NCI-H774 (cell line): ENCODE measurements at regions not wholly inside any gene's neighbourhood (a gene's known extent, or its start where the extent isn't known, plus 50 kb on each side); places are given as distances from the start of the nearest gene placed in this dataset.

Experiments used
- DNase-seq: peaks from one replicate; lab custom pipeline; 2025; lab: John Stamatoyannopoulos, UW

DNA sequence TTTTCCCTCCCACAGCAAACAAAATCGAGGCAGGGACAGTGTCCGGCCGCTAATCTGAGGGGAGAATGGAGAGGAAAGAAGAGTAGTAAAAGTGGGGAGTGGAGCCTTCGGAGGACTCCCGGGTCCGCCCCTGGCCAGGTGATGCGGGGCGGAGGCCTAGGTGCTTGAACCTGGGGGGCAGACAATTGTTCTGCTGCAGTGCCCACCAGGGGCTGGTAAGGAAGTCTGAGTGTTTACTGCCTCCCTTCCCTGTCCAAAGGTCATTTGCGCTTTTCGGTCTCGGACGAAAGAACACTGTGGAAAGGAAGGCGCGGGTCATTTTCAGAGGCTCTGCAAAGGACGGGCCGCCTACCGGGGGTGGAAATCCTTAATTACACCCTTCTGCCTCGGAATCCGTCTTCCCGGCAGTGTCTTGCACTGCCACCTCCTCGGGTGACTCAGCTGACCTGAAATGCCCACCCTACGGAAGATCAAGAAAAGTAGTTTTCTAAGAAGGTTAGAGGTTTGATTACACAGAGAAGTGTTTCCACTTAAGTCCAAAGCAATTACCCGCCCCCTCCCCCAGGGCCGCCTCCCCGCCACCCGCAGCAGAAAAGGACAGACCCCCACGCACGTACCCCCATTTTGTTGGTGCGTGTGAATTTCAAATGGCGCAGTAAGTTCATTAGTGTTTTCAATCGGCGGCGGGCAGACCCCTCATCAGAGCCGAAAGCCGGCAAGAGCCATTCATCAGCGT, 99.9 kb upstream of the TENM3 start:
- DNase-seq = no peak

DNA sequence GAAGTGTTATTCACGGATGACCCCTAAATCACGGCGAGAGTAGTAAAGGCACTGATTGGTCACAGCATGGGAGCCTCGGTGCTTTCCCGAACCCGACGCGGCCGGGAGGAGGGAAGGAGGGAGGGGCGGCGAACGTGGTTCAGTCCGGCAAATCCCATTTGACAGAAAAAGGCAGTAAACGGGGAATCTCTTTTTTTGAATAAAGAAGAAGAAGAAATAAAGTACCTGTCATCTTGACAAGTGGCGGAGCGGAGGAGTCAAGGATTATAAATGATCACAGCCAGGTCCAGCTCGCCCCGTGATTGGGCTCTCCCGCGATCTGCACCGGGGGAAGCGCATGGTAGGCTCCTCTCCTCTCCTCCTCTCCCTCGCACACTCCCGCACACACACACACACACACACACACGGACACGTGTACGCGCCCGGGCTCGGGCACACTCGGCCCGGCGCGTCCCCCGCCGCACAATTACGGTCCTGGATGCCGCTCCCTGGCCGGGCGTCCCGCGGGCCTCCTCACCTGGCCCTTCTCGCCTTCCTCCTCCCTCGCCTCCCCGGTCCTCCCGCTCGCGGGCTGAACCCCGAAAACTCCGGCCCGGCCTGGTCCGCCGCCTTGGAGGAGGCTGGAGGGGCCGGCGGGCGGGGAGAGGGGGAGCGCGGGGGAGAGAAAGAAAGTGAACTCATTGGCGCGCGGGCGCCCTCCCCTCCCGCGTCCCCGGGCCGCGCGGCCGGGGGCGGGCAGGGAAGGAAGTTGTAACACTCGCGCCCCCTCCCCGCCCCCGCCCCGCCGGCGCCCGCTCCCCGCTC, 99.2 kb upstream of the TENM3 start:
- peak; percentile 29 for DNase-seq

DNA sequence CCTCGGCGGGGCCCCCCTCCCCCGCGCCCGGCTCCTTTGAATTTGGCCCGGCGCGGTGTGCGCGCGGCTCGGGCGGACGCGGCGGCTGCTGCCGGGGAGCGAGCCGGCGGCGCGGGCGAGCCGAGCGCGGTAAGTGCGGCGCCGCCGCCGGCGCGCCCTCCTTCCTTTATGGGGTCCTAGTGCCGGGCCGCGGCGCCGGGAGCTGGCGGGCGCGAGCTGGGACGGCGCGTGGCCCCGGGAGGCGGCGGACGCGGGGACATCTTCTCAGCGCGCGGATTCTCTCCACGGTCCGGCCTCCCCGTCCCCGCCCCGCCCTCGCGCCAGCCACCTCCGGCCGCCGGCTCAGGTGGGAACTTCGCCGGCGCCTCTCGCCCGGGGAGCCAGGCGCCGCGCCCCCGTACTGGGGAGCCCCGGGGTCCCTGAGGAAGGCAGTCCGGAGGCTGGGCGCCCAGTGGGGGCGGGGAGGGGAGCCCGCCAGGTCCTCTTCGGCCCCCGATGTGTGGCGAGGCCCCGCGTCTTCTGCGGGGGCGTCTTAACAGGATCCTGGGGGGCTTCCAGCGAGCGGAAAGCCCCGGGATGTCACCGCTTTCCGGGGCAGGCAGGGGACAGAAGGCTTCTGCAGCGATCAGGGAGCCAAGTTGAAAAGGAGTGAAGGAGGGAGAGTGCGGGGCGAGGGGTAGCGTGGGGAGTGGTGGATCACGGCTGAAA, 98.4 kb upstream of the TENM3 start:
- no peak for DNase-seq

DNA sequence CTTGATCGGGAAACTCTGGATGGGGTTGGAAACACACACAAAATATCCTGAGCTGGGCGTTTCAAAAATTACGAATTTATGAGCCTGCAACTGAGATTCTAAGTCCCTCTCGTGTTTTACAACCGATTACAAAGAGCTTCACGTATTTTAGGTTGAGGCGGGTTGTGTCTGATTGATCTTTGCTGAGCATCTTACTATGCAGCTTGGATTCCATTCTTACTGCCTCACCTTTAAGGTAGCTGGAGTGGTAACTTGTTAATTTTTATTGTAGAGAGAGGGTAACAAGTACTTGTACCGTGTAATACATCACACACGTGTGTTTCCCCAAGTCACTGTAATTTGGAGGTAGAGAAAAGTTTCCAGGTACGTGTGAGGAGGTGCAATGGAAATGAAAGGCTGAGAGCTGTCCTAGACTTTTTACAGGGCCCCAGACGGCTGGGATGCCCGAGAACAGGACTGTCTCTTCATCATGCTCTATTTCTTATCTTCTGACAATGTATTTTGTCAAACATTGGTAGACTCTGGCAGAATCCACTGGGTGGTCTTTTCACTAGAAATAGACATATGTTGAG, 97.8 kb upstream of the TENM3 start:
- DNase-seq = no peak

DNA sequence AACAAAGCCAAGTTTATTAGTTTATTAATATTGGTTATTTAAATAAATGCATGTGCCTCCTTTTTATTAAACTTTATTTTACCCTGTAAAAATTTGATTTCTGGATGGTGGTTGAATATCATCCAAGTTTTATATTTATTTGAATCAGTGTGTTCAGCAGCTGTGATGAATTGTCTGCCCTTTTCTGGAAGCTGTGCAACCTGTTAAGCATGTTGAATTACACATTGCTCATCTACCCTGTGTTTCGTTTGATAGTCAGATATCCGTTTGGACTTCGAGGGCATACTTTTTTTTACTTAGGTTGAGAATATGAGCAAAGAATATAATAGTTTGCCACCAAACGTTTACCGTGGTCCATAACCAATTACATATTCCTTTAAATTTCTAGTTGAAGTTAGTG, 95.8 kb upstream of the TENM3 start:
- DNase-seq = no peak

DNA sequence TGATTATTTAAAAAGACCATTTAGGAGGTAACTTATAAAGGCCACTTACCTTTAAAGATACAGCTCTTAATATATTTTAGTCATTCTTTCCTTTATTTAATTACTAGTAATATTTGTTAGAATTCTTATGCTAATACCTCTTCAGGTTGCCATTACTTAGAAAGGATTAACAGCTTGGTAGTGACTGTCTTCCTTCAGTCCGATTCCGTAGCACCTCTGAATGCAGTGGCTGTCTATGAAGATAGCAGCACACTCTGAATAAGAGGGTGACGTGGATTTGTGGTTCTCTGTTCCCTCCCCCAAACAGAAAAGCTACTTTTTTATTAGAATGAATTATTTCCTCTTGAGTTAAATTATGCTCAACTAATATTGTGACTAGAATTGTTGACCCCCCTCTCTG, 92.6 kb upstream of the TENM3 start:
- DNase-seq = no peak

DNA sequence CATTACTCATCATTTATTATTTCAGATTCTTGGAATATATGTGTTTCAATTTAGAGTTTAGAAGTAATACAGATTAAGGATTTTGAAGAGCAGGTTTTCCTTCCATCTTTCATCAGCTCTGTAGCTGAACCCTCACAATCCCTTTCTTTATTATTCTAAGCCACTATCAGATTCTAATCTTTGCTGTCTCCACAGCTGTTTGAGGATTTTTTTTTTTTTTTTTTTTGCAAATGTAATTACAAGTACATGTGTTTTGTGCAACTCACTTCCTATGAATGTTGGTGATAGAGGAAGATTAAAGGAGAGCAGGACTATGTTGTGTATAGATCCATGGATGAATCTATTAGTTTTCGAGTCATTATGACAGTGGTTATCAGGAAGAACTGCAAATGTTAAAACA, 87.4 kb upstream of the TENM3 start:
- no peak for DNase-seq

DNA sequence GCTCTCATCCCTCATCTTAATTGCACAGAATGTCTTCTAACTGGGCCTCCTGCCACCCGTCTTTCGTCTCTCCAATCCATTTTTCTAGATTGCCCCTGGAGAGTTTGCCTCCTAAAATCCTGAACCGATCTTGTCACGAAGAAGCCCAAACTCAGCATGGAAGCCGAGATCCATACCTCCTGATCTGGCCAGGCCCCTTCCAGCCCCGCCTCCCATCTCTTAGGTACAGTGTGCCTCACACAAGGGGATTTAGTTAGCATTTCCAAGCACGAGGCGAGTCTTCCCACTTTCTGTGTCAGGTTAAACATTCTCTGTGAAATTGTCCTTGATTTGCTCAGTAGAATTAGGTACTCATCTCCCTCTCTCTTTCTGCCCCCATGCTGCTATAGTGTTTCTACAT, 80.0 kb upstream of the TENM3 start:
- DNase-seq = no peak

DNA sequence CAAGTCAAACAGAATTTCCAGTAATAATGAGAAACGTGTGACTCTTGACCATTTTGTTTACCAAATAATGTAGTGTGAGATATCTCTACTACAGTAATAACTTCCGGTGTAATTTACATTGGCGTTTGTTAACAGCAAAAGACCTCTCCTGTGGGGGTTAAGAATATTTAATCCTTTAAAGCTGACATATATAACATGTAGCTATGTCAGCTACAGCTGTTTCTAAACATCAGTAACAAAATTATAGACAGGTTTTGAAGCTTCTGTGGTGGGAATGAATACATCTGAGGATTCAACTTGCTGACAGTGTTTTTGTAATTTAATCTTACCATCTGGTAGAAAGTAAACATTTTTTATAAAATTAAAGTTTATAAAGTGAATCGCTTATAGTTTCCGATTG, 73.6 kb upstream of the TENM3 start:
- no peak for DNase-seq

DNA sequence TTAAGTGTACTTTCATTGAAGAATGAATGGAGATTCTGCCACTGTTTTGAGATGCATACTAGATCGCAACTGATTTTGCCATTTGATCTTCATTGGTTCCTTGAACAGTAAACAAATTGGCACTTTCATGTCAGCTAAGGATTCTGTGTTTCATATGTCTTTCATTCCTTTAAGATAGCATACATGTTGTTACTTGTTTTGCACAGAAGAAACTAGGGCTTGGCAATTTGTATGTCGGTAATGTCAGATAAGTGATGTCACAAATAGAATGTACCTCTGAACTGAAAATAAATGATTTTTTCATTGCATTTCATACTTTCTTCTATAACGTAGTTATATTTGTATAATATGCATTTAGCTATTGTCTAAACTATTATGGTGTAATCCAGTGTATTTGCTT, 73.2 kb upstream of the TENM3 start:
- DNase-seq = no peak

DNA sequence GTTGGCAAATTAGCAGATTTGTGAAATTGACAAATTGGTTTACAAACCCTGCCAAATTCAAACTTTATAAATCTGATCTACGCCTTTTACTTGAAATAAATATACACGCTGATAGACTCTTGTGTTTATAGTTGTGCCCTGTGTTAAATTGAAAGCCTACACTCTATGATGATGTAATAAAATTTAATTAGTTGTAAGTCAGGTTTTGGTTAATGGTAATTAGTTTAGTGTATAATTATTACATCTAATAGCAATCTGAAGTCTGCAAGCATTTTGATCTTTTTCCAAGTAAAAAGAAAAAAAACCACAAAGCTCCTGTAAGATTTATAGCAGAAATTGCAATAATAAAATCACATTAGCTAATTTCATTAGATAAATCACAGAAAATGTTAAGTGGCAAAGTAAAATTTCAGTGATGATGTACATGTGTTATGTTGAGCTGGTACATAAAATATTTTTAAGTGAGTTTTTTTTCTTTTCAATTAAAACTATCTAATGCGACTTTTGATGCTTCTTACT, 72.7 kb upstream of the TENM3 start:
- DNase-seq = no peak

DNA sequence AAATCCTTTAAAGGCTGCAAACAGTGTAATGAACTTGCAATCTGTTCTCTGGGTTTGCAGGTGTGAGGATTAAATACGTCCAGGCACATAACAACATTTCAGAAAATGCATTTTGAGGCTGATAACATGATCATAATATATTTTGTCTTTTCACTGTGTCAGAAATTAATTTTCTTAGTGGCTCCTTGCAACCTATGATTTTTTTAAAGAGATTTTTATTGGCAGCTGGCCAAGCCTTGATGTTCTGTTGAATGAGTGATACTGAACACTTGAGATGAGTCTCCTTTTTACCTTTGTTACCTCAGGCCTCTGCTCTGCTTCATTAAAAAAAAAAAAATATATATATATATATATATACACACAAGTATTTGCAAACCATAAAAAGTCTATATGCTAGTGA, 68.2 kb upstream of the TENM3 start:
- no peak for DNase-seq

DNA sequence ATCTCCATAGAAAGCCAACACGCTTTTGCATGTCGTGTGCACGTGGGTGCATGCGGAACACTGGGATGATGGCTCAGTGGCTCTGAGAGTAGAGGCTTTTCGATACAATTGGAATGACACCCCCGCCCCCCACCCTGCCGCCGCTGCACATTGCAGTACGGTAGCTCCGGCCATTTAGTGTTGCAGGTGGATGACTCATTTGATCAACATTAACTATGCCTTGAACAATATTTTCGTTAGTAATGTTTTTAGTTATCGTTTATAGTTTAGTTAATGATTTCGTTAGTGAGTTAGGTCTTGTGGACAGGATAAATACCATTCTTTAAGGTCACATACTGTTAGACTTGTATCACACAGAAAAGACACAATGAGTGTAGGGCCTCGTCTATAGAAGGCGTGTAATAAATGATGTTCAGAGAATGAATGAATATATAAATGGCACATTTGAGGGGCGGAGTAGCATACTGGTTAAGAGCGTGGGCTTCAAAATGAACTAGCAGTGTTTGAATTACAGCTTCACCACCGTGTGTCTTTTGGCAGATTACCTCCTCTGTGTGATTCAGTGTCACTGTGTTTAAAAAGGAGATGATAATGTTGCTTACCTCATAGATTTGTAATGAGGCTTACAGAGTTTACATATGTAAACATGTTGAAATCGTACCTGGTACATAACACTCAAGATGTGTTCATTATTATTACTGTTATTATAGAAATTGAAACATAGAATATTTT, 67.2 kb upstream of the TENM3 start:
- DNase-seq = no peak

DNA sequence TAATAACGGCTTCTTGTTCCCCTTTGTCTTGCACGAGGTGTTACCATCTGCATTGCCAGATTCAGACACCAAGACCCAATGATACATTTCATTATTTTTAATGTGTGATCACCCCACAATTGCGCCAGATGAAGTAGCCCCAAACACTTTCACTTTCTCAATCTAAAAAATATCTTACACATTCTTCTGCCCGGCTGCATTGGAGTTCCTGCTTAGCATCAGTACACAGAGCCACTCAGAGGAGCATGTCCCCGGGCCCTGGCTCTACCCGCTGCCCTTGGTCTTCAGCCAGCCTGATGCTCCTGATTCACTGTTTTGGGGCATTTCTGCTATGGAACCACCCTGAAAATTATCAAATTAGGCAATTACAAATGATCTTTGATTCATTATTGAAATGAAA, 66.0 kb upstream of the TENM3 start:
- DNase-seq = no peak

DNA sequence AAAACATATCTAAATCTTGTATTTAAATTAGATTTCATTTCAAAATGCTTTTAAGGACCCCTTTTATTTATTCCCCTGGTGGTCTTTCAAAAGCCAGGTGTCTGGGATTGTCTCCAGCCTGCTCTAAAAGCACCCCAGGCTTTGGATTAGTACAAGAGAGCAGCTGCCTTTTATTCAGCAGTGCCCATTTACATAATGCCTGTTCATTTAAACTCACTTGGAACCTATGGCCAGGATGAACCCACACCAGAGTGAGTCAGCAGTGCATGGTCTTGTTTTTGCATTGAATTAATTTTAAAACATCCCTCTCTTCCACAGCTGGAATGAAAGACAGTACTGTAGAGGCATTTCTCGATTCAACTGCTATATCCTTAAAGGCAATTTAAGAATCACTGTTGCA, 64.1 kb upstream of the TENM3 start:
- peak; percentile 1 for DNase-seq

DNA sequence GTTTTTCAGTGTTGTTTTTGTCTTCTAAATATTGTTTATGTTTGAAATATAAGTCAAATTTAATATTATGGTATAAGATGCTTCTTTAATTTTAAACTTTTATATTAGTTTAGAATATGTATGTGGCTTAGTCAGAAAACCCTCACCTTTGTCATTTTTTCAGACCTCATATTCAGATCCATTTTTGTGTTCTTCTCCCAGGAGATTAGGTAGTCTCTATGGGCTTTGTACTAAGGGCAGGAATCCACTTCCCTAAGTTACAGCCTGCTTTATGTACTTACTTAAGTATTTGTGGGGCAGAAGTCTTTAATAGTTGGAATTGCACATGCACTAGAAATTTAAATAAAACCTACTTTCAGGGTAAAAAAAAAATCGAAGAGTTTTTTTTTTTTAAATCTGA, 63.5 kb upstream of the TENM3 start:
- no peak for DNase-seq

DNA sequence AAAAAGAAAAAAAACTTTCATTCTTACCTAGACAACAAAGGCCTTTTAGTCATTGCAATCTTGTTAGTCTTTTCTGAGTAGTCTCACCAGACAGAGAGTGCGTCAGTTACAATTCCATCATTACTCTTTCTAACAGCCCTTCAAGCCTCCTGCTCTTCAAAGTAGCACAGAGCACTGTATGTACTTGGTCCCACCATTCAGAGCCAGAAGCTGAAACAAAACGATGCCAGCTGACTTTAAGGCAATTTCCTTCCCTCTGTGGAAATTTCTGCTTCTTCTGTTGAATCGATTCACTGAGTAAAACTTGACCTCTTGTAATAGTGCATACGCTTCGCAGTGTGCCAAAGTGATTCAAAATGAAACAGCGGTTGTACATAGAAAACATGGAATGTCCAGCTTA, 57.7 kb upstream of the TENM3 start:
- no peak for DNase-seq

DNA sequence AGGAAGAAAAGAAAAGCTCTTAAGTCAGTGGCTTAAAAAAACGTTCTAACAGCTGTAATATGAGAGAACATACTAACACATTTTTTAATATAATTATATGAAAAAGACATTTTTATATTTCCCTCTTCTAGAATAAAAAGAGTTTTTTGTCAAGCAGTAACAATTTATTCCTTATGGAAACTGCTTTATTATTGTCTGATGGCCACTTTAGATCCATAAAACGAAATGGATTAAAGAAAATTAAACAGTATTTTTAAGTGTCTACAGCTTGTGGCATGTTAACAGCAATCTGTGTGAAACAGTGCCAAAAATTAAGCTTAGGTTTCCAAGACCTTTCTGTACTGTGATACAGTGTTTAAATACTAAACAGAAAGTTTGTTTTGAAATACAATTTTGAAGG, 55.5 kb upstream of the TENM3 start:
- no peak for DNase-seq

DNA sequence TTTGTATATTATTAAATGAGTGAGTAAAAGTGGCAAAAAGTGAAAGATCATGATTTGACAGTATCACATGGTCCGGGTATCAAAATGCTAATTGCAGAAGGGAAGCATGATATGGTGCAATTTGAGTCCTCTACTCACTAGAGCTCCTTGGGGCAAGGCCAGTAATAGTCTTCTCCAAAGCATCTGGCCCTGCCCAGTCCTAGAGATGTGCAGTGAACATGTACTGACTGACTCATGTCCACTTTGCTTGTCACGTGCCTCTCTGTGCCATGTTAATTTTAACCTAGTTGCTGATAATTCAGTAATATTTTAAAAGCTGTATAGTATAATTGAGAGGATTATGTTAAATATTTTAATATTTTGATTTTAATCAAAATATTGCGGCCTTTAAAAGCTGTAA, 54.6 kb upstream of the TENM3 start:
- DNase-seq = no peak

DNA sequence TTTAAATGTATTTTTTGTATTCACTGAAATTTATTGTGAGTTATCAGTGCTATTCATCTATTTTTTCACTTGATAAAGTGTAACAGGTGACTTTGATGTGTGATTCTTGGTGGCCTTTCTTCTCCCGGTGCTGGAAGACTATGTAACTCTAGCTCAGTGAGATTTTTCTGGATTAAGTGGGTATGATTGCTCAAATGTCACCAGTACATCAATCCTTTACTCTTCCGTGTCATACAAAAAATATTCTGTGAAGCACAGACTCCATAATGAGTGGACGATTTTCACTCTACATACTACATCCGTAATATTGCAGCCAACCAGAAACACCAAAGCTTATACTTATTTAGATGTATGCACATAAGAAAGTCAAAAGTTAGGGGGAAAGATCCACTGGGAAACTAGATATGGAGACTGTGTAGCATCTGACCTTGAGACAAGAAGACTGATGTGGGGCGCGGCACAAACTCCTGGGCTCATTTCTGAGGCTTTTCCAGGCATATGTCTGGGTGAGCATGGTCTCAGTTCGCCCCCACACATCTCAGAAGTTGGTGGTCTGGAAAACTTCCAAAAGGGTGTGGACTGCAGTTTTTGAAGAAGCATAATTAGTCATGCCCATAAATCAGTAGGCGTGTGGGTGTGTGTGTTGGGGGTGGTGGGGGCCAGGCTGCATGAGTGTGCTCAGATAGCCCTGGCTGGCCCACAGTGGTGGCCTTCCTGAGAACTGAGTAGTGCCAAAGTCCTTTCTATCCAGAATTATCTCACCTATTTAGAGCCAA, 53.9 kb upstream of the TENM3 start:
- DNase-seq = no peak

DNA sequence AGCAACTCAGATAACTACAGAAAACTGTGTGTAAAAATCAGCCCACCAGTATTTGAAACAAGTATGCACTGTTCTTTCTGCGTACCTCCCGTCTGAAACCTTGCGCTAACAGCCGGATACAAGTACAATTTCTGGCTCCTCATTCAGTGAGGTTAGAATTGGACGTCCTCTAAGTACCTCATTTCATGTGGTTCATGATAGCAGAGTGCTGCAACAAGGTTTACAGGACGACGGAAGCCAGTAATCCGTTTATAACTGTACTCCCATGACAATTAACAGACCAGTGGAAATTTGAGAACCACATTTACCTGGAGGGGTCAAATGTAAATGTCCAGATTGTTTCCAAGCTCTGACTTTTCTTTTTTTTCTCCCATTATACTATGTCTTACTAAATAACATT, 52.9 kb upstream of the TENM3 start:
- DNase-seq = no peak
